HepG2 (cell line): ENCODE measurements at regions not wholly inside any gene's neighbourhood (a gene's known extent, or its start where the extent isn't known, plus 50 kb on each side); places are given as distances from the start of the nearest gene placed in this dataset.

Source experiments
- GABPA ChIP-seq, 2 experiments: IDR thresholded peaks; 2 replicates each; pipeline ENCODE4 v1.6.1; 2011 to 2016; ENCODE audit warnings: low read depth in 2 of 2, low read length in 1 of 2, missing biosample characterization in 1 of 2, missing genetic modification characterization in 1 of 2
- MED1 ChIP-seq: sonication (generic); formaldehyde crosslinking; IDR thresholded peaks from 2 replicates; pipeline ENCODE4 v1.4.0; 2020; ENCODE audit warnings: missing genetic modification reagents
- ZNF335 ChIP-seq: sonication (generic); formaldehyde crosslinking; IDR thresholded peaks from 2 replicates; pipeline ENCODE4 v1.4.0; 2020; ENCODE audit warnings: missing genetic modification reagents
- TF ChIP-seq, protein P1 (sequence below): fragments of 450-650 bp; IDR thresholded peaks from 2 replicates; pipeline ENCODE4 v1.6.1; 2016

DNA sequence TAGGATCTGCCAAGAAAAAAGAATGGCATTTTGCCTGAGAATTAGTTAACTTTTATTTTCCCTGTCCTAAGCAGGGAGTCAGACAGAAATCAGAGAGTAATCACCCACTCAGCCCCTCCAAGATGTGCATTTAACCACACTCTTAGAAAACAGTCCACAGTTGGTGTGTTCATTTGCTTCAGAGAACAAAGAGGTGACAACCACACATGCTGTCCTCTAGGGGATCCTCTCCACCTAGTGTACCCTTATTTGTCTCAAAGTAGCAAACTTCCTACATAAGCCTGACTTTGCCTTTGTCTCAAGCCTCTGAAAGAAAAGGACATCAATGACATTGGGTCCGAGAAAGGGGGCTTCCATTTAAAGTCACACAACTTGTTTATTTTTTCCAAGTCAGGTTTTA is 107.0 kb upstream of the RFC3 start:
- no peak for TF ChIP-seq MED1 (CRISPR knock-in tag)
- no peak for TF ChIP-seq GABPA (IDR thresholded peaks at IDR 0.05; ENCODE audit: low read depth, low read length)
- TF ChIP-seq GABPA (CRISPR knock-in tag; IDR thresholded peaks at IDR 0.05; ENCODE audit: low read depth) = no peak
- TF ChIP-seq ZNF335 (CRISPR knock-in tag) = no peak
- TF ChIP-seq, protein P1, sequence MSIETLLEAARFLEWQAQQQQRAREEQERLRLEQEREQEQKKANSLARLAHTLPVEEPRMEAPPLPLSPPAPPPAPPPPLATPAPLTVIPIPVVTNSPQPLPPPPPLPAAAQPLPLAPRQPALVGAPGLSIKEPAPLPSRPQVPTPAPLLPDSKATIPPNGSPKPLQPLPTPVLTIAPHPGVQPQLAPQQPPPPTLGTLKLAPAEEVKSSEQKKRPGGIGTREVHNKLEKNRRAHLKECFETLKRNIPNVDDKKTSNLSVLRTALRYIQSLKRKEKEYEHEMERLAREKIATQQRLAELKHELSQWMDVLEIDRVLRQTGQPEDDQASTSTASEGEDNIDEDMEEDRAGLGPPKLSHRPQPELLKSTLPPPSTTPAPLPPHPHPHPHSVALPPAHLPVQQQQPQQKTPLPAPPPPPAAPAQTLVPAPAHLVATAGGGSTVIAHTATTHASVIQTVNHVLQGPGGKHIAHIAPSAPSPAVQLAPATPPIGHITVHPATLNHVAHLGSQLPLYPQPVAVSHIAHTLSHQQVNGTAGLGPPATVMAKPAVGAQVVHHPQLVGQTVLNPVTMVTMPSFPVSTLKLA = no peak
